DND-41 (cell line): ENCODE measurements at regions not wholly inside any gene's neighbourhood (a gene's known extent, or its start where the extent isn't known, plus 50 kb on each side); places are given as distances from the start of the nearest gene placed in this dataset.

Experiments
- ATAC-seq: fragments of 200-7000 bp; cut with Tn5 transposase; 3 replicates; pipeline ENCODE4 v1.9.1; 2021; ENCODE audit warnings: low read depth; ENCODE audit not compliant: insufficient read depth
- DNase-seq: peaks from one replicate; pipeline ENCODE4 v3.0.0-alpha.2; 2020
- H2AFZ ChIP-seq: 2 replicates; pipeline ENCODE4 v1.6.0; 2012; ENCODE audit warnings: low read depth, low read length
- H3K27ac ChIP-seq: 2 replicates; pipeline ENCODE4 v1.5.1; 2012; ENCODE audit warnings: low read length, inconsistent platforms
- H3K27me3 ChIP-seq: fragments of 200-600 bp; sonication (generic); 2 replicates; pipeline ENCODE4 v1.6.0; 2012; ENCODE audit warnings: low read length, mild to moderate bottlenecking, inconsistent platforms; ENCODE audit not compliant: insufficient read depth, poor library complexity
- H3K36me3 ChIP-seq: 2 replicates; pipeline ENCODE4 v1.5.1; 2012; ENCODE audit warnings: low read length, inconsistent platforms; ENCODE audit not compliant: insufficient read depth
- H3K4me1 ChIP-seq: 2 replicates; pipeline ENCODE4 v1.5.1; 2012; ENCODE audit warnings: mild to moderate bottlenecking, low read length; ENCODE audit not compliant: insufficient read depth
- H3K4me2 ChIP-seq: 2 replicates; pipeline ENCODE4 v1.6.0; 2012; ENCODE audit warnings: mild to moderate bottlenecking, moderate library complexity, low read length, inconsistent platforms; ENCODE audit not compliant: insufficient read depth
- H3K4me3 ChIP-seq, 2 experiments: fragments of 200-600 bp in 1 of 2; shearing (Covaris generic) in 1 of 2; 2 replicates each; pipeline ENCODE4 v1.5.1; 2012 to 2016; ENCODE audit warnings: inconsistent platforms in 2 of 2, low read length in 2 of 2, mild to moderate bottlenecking in 2 of 2, low read depth in 1 of 2, moderate library complexity in 1 of 2
- H3K79me2 ChIP-seq: 2 replicates; pipeline ENCODE4 v1.6.0; 2012; ENCODE audit warnings: low read length, inconsistent platforms; ENCODE audit not compliant: insufficient read depth
- H3K9ac ChIP-seq: 2 replicates; pipeline ENCODE4 v1.6.0; 2012; ENCODE audit warnings: low read depth, mild to moderate bottlenecking, inconsistent platforms, low read length, moderate library complexity
- H3K9me3 ChIP-seq: 2 replicates; pipeline ENCODE4 v1.5.1; 2012; ENCODE audit warnings: low read length, moderate library complexity, mild to moderate bottlenecking, inconsistent platforms; ENCODE audit not compliant: insufficient read depth, severe bottlenecking
- H4K20me1 ChIP-seq: 2 replicates; pipeline ENCODE4 v1.6.0; 2012; ENCODE audit warnings: low read length; ENCODE audit not compliant: insufficient read depth
- CTCF ChIP-seq: IDR thresholded peaks from 2 replicates; pipeline ENCODE4 v1.5.1; 2012; ENCODE audit warnings: borderline replicate concordance, low read length, moderate library complexity, mild to moderate bottlenecking; ENCODE audit not compliant: poor library complexity, severe bottlenecking; ENCODE audit errors: extremely low read depth
- EZH2 ChIP-seq: IDR thresholded peaks from 3 replicates; pipeline ENCODE4 v1.6.1; 2012; ENCODE audit warnings: borderline replicate concordance, low read depth, mild to moderate bottlenecking, moderate library complexity, low read length, inconsistent platforms; ENCODE audit not compliant: severe bottlenecking

DNA sequence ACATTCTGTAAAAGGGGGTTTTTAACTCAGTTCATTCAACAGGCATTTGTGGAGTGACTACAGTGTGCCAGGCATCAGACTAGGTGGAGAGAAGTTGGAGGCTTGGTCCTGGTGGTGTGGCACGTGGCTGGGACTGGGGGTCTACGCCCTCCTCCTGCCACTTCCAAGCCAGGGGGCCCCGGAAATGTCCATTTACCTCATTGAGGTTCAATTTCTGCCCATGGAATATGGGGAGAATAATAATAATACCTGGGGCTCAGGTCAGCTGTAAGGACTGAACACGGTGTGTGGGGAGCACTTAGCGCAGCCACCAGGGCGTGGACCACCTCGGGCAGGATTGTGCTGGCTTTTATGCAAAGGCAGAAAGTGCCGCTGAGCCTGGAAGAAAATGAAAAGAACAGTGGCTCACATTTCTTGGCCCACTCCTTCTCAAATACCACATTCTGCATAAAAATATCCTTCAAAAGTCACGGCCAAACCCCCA, 229.4 kb downstream of the ANKRD60 start:
- no peak overlapping the region for H3K27ac ChIP-seq
- TF ChIP-seq CTCF (no peak), EZH2 (no peak)
- no peaks in the 10 kb centered on the region for H3K36me3 ChIP-seq
- H3K27me3 ChIP-seq = no peaks in the 10 kb centered on the region
- no peaks in the 10 kb centered on the region for H3K4me1 ChIP-seq
- DNase-seq (no peak), ATAC-seq (no peak)
- H3K4me3 ChIP-seq = no peak overlapping the region
- no peak overlapping the region for H3K4me2 ChIP-seq
- H2AFZ ChIP-seq = no peak overlapping the region
- H3K9ac ChIP-seq = no peak overlapping the region
- H3K9me3 ChIP-seq = no peaks in the 10 kb centered on the region
- H3K79me2 ChIP-seq = no peaks in the 10 kb centered on the region
- no peaks in the 10 kb centered on the region for H4K20me1 ChIP-seq

DNA sequence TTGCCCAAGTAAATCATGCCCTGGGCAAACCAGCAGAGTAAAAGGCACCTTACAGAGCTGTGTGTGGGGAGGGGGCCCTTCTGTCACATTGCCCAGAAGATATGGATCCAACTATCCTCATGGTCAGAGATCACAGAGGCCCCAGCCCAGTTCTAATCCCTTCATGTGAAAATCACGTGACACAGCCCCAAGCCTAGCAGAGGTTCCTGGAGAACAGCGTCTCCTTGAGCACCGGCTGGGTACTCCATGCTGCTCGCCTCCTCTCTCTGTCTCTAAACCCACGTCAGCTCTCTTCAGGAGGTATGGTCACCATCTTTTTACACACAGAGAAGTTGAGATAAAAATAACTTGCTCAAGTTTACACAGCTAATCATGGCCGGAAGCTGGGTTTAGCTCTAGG, 230.2 kb downstream of the ANKRD60 start:
- no peak overlapping the region for H3K4me3 ChIP-seq
- ATAC-seq = no peak
- H3K36me3 ChIP-seq = no peaks in the 10 kb centered on the region
- no peaks in the 10 kb centered on the region for H3K79me2 ChIP-seq
- H3K9me3 ChIP-seq = no peaks in the 10 kb centered on the region
- H3K4me1 ChIP-seq = no peaks in the 10 kb centered on the region
- TF ChIP-seq CTCF (no peak), EZH2 (no peak)
- no peak overlapping the region for H2AFZ ChIP-seq
- no peak for DNase-seq
- H3K27ac ChIP-seq = no peak overlapping the region
- no peaks in the 10 kb centered on the region for H3K27me3 ChIP-seq
- no peak overlapping the region for H3K9ac ChIP-seq
- no peak overlapping the region for H3K4me2 ChIP-seq
- no peaks in the 10 kb centered on the region for H4K20me1 ChIP-seq

DNA sequence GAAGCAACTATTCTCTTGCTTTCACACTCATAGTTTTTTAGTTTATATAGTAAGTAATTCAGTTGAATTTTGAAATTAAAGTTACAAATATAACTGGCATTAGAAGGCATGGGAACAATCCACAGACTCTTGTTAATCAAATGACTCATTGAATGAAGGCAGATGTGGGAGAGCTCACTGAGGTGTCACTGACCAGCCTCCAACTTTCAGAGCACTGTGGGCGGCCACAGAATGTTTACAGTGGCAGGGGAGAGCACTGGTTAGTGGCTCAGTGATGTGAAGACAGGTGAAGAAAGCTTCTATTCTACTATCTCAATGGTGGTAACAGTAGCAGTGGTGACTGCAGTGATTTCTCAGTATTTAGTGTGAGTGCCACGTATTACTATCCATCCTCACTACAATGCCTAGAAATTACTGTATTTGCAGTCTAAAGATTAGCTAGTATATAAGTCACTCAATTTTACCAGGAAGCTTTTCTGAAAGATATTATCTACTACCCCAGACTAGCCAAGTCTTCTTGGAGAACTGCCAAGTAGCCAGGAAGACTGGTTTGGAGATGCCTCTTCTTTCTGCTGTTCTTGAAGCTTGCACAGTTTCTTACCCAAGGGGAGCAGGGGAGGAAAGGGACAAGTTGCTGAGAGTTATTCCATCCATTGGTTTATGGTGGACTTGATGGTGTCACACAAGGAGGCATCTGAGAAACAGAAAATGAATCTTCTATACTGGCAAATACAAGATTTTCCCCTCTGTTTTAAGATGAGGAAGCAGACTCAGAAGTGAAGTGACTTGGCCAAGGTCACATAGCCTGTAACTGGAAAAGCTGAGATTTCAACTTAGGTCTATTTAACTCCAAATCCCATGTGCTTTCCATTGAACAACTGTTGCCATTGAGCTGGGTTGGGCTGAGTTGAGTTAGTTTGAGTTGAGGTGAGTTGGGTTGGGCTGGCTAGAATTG, 231.2 kb downstream of the ANKRD60 start:
- DNase-seq = no peak

More for the DNA sequence above, 231.2 kb downstream of the ANKRD60 start:
- H3K4me2 ChIP-seq = no peak overlapping the region
- no peak overlapping the region for H3K27ac ChIP-seq
- no peaks in the 10 kb centered on the region for H3K9me3 ChIP-seq
- H3K36me3 ChIP-seq = no peaks in the 10 kb centered on the region
- no peak overlapping the region for H3K4me3 ChIP-seq
- no peak overlapping the region for H2AFZ ChIP-seq
- no peaks in the 10 kb centered on the region for H3K4me1 ChIP-seq
- no peak for ATAC-seq
- H3K79me2 ChIP-seq = no peaks in the 10 kb centered on the region
- H3K9ac ChIP-seq = no peak overlapping the region
- no peak for TF ChIP-seq CTCF
- TF ChIP-seq EZH2 = no peak
- peaks cover 3% of the 10 kb centered on the region for H3K27me3 ChIP-seq
- H4K20me1 ChIP-seq = no peaks in the 10 kb centered on the region
